ENCODE measurements at regions not wholly inside any gene's neighbourhood (a gene's known extent, or its start where the extent isn't known, plus 50 kb on each side); places are given as distances from the start of the nearest gene placed in this dataset.

DNA sequence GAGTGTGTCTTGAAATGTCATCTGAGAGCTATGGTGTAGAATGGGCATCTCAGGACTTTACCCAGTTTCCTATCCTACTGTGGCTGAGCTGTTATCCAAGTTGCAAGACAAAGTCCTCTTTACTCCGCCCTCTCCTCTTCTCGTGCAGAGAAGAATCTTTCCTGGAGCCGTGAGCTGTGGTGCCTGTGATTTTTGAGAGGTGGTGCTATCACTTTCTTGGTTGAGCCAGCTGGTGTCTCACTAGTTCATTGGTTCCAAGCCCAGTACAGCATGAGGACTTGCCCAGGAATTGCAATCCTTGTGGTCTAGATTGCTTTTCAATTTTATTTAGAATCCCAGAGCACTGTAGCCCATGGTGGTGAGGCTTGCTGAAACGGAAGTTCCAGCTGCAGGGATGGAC, 2300.3 kb downstream of the MAT2B start:
- no peaks in the 10 kb centered on the region for H3K27me3 ChIP-seq
- no peaks in the 10 kb centered on the region for H3K4me1 ChIP-seq
- H3K4me3 ChIP-seq (ENCODE audit: low read depth, low read length): no peak overlapping the region
- TF ChIP-seq, protein P1, sequence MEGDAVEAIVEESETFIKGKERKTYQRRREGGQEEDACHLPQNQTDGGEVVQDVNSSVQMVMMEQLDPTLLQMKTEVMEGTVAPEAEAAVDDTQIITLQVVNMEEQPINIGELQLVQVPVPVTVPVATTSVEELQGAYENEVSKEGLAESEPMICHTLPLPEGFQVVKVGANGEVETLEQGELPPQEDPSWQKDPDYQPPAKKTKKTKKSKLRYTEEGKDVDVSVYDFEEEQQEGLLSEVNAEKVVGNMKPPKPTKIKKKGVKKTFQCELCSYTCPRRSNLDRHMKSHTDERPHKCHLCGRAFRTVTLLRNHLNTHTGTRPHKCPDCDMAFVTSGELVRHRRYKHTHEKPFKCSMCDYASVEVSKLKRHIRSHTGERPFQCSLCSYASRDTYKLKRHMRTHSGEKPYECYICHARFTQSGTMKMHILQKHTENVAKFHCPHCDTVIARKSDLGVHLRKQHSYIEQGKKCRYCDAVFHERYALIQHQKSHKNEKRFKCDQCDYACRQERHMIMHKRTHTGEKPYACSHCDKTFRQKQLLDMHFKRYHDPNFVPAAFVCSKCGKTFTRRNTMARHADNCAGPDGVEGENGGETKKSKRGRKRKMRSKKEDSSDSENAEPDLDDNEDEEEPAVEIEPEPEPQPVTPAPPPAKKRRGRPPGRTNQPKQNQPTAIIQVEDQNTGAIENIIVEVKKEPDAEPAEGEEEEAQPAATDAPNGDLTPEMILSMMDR (IDR thresholded peaks at IDR 0.05; ENCODE audit: low read depth, low read length): no peak
- DNase-seq: no peak
- peaks cover 3% of the 10 kb centered on the region; the same call in 1 of the 2 replicates for H3K9me3 ChIP-seq
- H3K36me3 ChIP-seq: no peaks in the 10 kb centered on the region

GRCh38 chr5:165808335-165808734, 2302.9 kb downstream of the MAT2B start:
- Histone ChIP-seq H3K4me3 (ENCODE audit: low read depth, low read length) (no peak overlapping the region), H3K36me3 (no peaks in the 10 kb centered on the region), H3K4me1 (no peaks in the 10 kb centered on the region), H3K27me3 (no peaks in the 10 kb centered on the region), H3K9me3 (peaks cover 3% of the 10 kb centered on the region; the same call in 1 of the 2 replicates)
- no peak for DNase-seq
- TF ChIP-seq, protein P1 (IDR thresholded peaks at IDR 0.05; ENCODE audit: low read depth, low read length): no peak

- TF ChIP-seq, protein P1 (IDR thresholded peaks at IDR 0.05; ENCODE audit: low read depth, low read length): no peak
- H3K4me3 ChIP-seq (ENCODE audit: low read depth, low read length): no peak overlapping the region
- H3K9me3 ChIP-seq: peaks cover 3% of the 10 kb centered on the region; the same call in 1 of the 2 replicates
- no peaks in the 10 kb centered on the region for H3K4me1 ChIP-seq
- no peak for DNase-seq
- no peaks in the 10 kb centered on the region for H3K36me3 ChIP-seq
- no peaks in the 10 kb centered on the region for H3K27me3 ChIP-seq
Observed at GRCh38 chr5:165809914-165810313, 2304.5 kb downstream of the MAT2B start.

DNA sequence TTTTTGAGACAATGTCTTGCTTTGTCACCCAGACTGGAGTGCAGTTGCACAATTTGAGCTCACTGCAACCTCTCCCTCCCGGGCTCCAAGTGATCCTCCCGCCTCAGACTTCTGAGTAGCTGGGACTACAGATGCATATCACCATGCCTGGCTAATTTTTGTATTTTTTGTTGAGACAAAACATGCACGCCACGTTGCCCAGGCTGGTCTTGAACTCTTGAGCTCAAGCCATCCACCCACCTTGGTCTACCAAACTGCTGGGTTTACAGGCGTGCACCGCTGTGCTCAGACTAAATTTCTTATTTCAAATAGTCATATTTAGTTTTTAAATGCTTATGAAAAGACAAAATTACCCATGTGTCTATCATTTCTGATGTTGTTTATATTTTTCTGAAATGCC, 2324.1 kb downstream of the MAT2B start:
- TF ChIP-seq, protein P1 (IDR thresholded peaks at IDR 0.05; ENCODE audit: low read depth, low read length): no peak
- Histone ChIP-seq H3K27me3 (no peaks in the 10 kb centered on the region), H3K9me3 (no peaks in the 10 kb centered on the region), H3K36me3 (no peaks in the 10 kb centered on the region), H3K4me3 (ENCODE audit: low read depth, low read length) (no peak overlapping the region), H3K4me1 (no peaks in the 10 kb centered on the region)
- no peak for DNase-seq

DNA sequence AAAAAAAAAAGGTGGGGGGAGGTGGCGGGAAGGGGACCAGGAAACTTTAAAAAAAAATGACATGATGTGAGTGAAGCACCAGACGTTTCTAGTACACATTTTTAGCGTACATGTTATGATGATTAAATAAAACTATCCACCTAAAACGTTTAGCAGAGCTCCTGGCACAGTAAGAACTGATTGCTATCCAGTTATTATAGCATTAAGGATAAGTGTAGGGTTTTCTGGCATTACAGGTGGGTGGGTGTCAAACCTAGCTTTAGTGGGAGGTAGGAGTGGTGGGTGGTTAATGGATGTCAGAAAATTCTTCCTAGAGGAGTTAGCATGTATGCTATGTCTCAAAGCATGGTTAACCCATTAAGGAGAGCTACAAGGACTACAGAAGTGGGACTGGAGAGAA, 2329.5 kb downstream of the MAT2B start:
- TF ChIP-seq, protein P1 (IDR thresholded peaks at IDR 0.05; ENCODE audit: low read depth, low read length): no peak
- H3K9me3 ChIP-seq: no peaks in the 10 kb centered on the region; the same call in 1 of the 2 replicates
- no peaks in the 10 kb centered on the region for H3K4me1 ChIP-seq
- no peak for DNase-seq
- H3K4me3 ChIP-seq (ENCODE audit: low read depth, low read length): no peak overlapping the region
- H3K27me3 ChIP-seq: no peaks in the 10 kb centered on the region
- H3K36me3 ChIP-seq: no peaks in the 10 kb centered on the region

GRCh38 chr5:165836046-165836445, 2330.6 kb downstream of the MAT2B start:
- DNase-seq: no peak
- TF ChIP-seq, protein P1 (IDR thresholded peaks at IDR 0.05; ENCODE audit: low read depth, low read length): no peak
- no peaks in the 10 kb centered on the region for H3K27me3 ChIP-seq
- H3K36me3 ChIP-seq: no peaks in the 10 kb centered on the region
- H3K4me3 ChIP-seq (ENCODE audit: low read depth, low read length): no peak overlapping the region
- no peaks in the 10 kb centered on the region; the same call in 1 of the 2 replicates for H3K9me3 ChIP-seq
- H3K4me1 ChIP-seq: no peaks in the 10 kb centered on the region

All from BE2C (cell line).